ENCODE measurements at regions not wholly inside any gene's neighbourhood (a gene's known extent, or its start where the extent isn't known, plus 50 kb on each side); places are given as distances from the start of the nearest gene placed in this dataset.

DNA sequence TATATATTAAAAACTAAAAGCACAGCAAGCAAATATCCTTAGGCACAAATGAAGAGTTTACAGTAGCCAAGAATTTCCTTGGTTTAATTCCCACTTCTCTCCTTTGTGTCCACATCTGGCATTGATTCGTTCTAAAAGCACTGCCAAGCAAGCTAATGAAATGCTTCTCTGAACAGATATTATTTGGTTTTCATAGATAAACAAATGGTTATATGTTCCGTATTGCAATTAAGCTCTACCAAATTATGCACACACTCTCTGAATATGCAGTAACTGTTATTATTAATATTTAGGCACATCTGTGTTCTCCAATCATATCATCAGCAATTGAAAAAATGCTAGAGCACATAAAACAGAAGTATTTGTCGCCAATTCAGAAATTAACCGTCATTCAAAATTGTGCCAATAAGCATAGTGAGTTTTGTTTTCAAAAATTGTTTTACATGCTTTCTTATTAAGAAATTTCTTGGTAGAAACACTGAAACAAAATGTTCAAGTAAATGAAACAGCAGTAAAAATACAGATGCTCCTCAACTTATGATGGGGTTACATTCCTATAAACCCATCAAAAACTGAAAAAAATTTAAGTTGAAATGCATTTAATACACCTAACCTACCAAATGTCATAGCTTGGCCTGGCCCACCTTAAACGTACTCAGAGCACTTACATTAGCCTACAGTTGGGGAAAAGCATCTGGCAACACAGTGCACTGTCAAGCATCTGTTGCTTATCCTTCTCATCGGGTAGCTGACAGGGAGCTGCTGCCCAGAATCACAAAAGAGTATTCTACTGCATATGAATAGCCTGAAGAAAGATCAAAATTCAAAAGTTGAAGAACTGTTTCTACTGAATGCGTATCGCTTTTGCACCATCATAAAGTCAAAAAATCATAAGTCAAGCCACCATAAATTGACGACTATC is 2134.7 kb downstream of the PCDH9 start:
- Mint-ChIP-seq H3K27ac (ENCODE audit: unreplicated experiment) (no peak overlapping the region), H3K4me3 (ENCODE audit: unreplicated experiment) (no peak overlapping the region), H3K9me3 (ENCODE audit: low read depth) (peaks cover 3% of the 10 kb centered on the region), H3K27me3 (ENCODE audit: low read depth) (no peaks in the 10 kb centered on the region), H3K4me1 (ENCODE audit: low read depth) (no peaks in the 10 kb centered on the region), H3K36me3 (ENCODE audit: low read depth) (no peaks in the 10 kb centered on the region)
- TF ChIP-seq, protein P1, sequence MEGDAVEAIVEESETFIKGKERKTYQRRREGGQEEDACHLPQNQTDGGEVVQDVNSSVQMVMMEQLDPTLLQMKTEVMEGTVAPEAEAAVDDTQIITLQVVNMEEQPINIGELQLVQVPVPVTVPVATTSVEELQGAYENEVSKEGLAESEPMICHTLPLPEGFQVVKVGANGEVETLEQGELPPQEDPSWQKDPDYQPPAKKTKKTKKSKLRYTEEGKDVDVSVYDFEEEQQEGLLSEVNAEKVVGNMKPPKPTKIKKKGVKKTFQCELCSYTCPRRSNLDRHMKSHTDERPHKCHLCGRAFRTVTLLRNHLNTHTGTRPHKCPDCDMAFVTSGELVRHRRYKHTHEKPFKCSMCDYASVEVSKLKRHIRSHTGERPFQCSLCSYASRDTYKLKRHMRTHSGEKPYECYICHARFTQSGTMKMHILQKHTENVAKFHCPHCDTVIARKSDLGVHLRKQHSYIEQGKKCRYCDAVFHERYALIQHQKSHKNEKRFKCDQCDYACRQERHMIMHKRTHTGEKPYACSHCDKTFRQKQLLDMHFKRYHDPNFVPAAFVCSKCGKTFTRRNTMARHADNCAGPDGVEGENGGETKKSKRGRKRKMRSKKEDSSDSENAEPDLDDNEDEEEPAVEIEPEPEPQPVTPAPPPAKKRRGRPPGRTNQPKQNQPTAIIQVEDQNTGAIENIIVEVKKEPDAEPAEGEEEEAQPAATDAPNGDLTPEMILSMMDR (IDR thresholded peaks at IDR 0.05) = no peak
- DNase-seq (ENCODE audit: low spot score) = no peak

DNA sequence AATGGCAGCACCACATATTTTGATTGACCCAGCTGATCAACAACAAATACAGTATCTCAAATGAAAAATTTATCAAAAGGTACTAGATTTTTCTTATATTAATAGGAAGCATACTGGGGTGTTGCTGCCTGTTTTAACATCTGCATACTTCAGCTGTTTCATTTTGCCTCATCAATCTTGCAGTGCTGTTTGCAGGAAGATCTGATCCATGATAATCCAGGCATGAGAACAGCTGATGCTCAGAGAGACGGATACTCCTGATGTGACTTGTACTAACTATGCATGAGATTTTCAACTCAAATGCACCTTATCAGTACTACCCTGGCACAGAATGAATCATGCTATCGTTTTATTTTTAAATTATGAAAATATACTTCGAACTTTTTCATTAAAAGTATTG is 2136.8 kb downstream of the PCDH9 start:
- H3K27ac Mint-ChIP-seq (ENCODE audit: unreplicated experiment) = no peak overlapping the region
- DNase-seq (ENCODE audit: low spot score) = no peak
- peaks cover 3% of the 10 kb centered on the region for H3K9me3 Mint-ChIP-seq (ENCODE audit: low read depth)
- no peaks in the 10 kb centered on the region for H3K27me3 Mint-ChIP-seq (ENCODE audit: low read depth)
- H3K4me1 Mint-ChIP-seq (ENCODE audit: low read depth) = no peaks in the 10 kb centered on the region
- no peaks in the 10 kb centered on the region for H3K36me3 Mint-ChIP-seq (ENCODE audit: low read depth)
- TF ChIP-seq, protein P1 (IDR thresholded peaks at IDR 0.05) = no peak
- no peak overlapping the region for H3K4me3 Mint-ChIP-seq (ENCODE audit: unreplicated experiment)

GRCh38 chr13:65091031-65091430 is 2139.1 kb downstream of the PCDH9 start:
- no peak for DNase-seq (ENCODE audit: low spot score)
- Mint-ChIP-seq H3K27me3 (ENCODE audit: low read depth) (no peaks in the 10 kb centered on the region), H3K4me1 (ENCODE audit: low read depth) (no peaks in the 10 kb centered on the region), H3K9me3 (ENCODE audit: low read depth) (peaks cover 3% of the 10 kb centered on the region), H3K4me3 (ENCODE audit: unreplicated experiment) (no peak overlapping the region), H3K36me3 (ENCODE audit: low read depth) (no peaks in the 10 kb centered on the region), H3K27ac (ENCODE audit: unreplicated experiment) (no peak overlapping the region)
- TF ChIP-seq, protein P1 (IDR thresholded peaks at IDR 0.05) = no peak

- Mint-ChIP-seq H3K4me3 (ENCODE audit: unreplicated experiment) (no peak overlapping the region), H3K27me3 (ENCODE audit: low read depth) (no peaks in the 10 kb centered on the region), H3K9me3 (ENCODE audit: low read depth) (peaks cover 3% of the 10 kb centered on the region), H3K36me3 (ENCODE audit: low read depth) (no peaks in the 10 kb centered on the region), H3K4me1 (ENCODE audit: low read depth) (no peaks in the 10 kb centered on the region), H3K27ac (ENCODE audit: unreplicated experiment) (no peak overlapping the region)
- TF ChIP-seq, protein P1 (IDR thresholded peaks at IDR 0.05) = no peak
- DNase-seq (ENCODE audit: low spot score) = no peak
Measured at GRCh38 chr13:65090186-65090585, 2139.9 kb downstream of the PCDH9 start.

DNA sequence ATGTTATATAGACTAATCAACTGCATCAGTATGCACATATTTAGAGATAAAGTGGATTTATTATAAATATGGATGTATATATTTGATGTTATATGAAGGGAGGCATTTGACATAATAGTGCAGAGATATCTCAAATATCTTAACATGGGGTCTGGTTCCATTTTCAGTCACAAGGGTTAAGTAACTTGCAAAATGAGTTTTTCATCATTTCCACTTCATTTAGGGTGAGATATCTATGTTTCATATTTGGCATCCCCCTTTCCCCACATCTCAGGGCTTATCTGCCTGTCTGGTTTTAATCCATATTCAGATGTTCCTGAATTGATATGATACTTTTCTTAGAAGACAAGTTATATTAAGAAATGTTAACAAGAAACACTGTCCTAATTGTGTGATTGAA is 2141.2 kb downstream of the PCDH9 start:
- no peaks in the 10 kb centered on the region for H3K4me1 Mint-ChIP-seq (ENCODE audit: low read depth)
- no peak overlapping the region for H3K27ac Mint-ChIP-seq (ENCODE audit: unreplicated experiment)
- no peaks in the 10 kb centered on the region for H3K36me3 Mint-ChIP-seq (ENCODE audit: low read depth)
- no peaks in the 10 kb centered on the region for H3K27me3 Mint-ChIP-seq (ENCODE audit: low read depth)
- H3K9me3 Mint-ChIP-seq (ENCODE audit: low read depth) = peaks cover 3% of the 10 kb centered on the region
- no peak for DNase-seq (ENCODE audit: low spot score)
- TF ChIP-seq, protein P1 (IDR thresholded peaks at IDR 0.05) = no peak
- no peak overlapping the region for H3K4me3 Mint-ChIP-seq (ENCODE audit: unreplicated experiment)
